Ishikawa (cell line): ENCODE measurements at regions not wholly inside any gene's neighbourhood (a gene's known extent, or its start where the extent isn't known, plus 50 kb on each side); places are given as distances from the start of the nearest gene placed in this dataset.

Experiments used
- CEBPB ChIP-seq: IDR thresholded peaks from 2 replicates; pipeline ENCODE4 v1.6.1; 2012
- FOXM1 ChIP-seq: IDR thresholded peaks from 2 replicates; pipeline ENCODE4 v1.6.1; 2012; ENCODE audit warnings: low read depth, borderline replicate concordance
- REST ChIP-seq: IDR thresholded peaks from 2 replicates; pipeline ENCODE4 v1.6.1; 2012; ENCODE audit warnings: low read depth, mild to moderate bottlenecking

- no peak for TF ChIP-seq FOXM1
- no peak for TF ChIP-seq CEBPB
- TF ChIP-seq REST = no peak
These were observed 226.3 kb upstream of the PGRMC2 start for GRCh38 chr4:128513664-128514484.
